Neural cell (in vitro differentiated cells): ENCODE measurements at regions not wholly inside any gene's neighbourhood (a gene's known extent, or its start where the extent isn't known, plus 50 kb on each side); places are given as distances from the start of the nearest gene placed in this dataset.

ENCODE experiments used
- EZH2 ChIP-seq: fragments of 200-600, 300-800 bp; shearing (Covaris generic), sonication (generic); IDR thresholded peaks from 2 replicates; pipeline ENCODE4 v1.6.1; 2014; ENCODE audit warnings: antibody characterized with exemption, low read length, borderline replicate concordance, mild to moderate bottlenecking; ENCODE audit not compliant: insufficient read depth, poor library complexity, severe bottlenecking
- TAF1 ChIP-seq: IDR thresholded peaks from 2 replicates; pipeline ENCODE4 v1.6.1; 2012; ENCODE audit warnings: low read depth
- TF ChIP-seq, protein P1 (sequence below): fragments of 450-650 bp; IDR thresholded peaks from 2 replicates; pipeline ENCODE4 v1.5.1; 2014; ENCODE audit warnings: antibody characterized with exemption, mild to moderate bottlenecking, moderate library complexity; ENCODE audit not compliant: poor library complexity, severe bottlenecking

DNA sequence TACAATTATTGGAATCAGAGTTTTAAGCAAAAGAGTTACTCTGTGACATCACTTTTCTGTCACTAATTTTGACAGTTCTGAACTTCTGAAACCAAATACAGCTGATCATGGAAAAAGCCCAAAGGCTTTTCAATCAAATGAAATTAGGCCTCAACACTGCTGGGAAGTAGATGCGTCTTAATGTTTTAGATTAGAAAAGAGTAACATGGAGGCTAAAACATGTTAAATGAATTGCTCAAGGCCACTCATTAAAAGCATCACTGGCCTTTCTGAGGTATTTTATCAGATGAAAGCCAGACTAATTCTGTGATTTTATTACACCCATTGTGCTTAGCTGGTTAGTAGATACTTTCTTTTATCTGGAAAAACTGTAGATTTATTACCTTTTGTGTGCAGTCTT lies 672.6 kb downstream of the CENPC start:
- no peak for TF ChIP-seq EZH2
- no peak for TF ChIP-seq TAF1
- TF ChIP-seq, protein P1, sequence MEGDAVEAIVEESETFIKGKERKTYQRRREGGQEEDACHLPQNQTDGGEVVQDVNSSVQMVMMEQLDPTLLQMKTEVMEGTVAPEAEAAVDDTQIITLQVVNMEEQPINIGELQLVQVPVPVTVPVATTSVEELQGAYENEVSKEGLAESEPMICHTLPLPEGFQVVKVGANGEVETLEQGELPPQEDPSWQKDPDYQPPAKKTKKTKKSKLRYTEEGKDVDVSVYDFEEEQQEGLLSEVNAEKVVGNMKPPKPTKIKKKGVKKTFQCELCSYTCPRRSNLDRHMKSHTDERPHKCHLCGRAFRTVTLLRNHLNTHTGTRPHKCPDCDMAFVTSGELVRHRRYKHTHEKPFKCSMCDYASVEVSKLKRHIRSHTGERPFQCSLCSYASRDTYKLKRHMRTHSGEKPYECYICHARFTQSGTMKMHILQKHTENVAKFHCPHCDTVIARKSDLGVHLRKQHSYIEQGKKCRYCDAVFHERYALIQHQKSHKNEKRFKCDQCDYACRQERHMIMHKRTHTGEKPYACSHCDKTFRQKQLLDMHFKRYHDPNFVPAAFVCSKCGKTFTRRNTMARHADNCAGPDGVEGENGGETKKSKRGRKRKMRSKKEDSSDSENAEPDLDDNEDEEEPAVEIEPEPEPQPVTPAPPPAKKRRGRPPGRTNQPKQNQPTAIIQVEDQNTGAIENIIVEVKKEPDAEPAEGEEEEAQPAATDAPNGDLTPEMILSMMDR, result no peak
